Hematopoietic multipotent progenitor cell treated with erythropoietin and hydrocortisone succinate and interleukin-3 and kit ligand, for 4 days (in vitro differentiated cells): ENCODE measurements at regions not wholly inside any gene's neighbourhood (a gene's known extent, or its start where the extent isn't known, plus 50 kb on each side); places are given as distances from the start of the nearest gene placed in this dataset.

Source experiments
- DNase-seq: peaks from one replicate; pipeline ENCODE4 v3.0.0-alpha.2; 2015

DNA sequence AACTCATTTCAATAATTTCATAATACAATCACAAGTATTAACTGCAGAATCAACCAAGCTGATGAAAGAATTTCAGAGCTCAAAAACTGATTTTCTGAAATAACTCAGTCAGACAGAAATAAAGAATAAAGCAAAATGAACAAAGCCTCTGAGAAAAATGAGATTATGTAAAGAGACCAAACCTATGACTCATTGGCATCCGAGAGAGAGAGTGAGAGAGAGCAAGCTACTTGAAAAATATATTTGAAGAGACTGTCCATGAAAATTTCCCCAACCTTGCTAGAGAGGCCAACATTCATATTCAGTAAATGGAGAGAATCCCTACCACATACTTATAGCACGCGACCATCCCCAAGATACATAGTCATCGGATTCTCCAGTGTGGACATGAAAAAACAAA lies 1376.4 kb downstream of the CDH11 start:
- no peak for DNase-seq

DNA sequence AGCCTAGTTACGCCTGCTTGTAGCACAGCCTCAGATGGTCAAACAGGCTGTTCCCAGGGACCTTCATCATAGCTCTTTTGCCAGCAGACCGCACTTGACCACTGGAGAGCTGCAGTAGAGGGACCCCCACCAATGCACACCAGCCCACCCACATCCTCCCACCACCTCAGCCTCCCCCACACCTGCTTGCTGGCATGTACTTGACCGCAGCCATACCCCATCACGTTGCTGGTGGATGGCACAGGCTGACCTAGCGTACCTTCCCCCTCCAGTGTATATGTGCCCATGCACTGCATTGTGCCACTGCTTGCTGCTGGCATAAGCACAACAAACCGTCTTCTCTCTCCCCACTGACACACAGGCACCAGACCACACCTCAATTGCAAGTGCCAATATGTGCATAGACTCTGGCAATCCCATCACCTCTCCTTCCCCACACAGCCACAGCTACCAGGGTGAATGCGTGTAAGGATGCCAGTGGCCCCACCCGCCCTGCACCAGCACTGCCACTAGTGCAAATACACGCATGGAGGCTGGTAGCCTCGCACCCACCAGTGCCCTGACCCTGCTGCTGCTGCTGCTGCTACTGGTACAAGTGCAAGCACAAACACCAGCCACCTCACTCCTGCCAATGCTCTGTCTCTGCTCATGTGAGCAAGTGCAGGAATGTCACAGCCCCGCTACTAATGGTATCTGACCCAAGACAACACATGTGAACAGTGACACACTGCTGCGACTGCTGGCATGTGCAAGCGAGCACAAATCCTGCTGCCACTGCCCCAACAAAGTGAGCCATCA lies 1377.6 kb downstream of the CDH11 start:
- no peak for DNase-seq

DNA sequence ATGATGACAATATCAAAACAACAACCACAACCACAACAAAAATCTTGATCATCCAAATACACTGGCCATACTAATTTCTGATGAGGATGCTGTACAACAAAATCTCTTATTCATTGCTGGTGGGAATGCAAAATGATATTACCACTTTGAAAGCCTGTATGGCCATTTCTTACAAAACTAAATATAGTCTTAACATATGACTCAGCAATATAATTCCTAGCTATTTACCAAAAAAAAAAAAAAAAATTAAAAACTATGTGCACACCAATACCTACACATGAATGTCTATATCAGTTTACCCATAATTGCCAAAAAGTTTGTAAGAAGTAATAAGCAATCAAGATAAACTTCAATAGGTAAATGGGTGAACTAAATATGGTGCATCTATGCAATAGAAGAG lies 1379.7 kb downstream of the CDH11 start:
- DNase-seq, result no peak

DNA sequence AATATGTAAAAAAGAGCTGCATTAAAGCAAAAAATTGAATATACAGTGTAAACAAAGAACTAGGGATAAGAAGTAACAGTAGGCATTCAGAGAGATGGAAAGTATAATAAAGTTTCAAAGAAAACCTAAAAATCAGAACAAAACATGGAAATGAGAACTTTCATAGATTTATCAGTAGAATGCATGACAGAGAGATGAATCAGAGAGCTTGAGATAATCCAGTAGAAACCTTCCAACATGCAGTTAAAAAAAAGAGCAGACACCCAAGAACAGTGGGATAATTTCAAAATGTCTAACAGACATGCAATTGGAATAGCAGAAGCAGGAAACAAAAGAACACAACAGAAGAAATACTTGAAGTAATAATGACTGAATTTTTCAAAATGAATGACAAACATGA lies 1384.2 kb downstream of the CDH11 start:
- DNase-seq, result no peak

DNA sequence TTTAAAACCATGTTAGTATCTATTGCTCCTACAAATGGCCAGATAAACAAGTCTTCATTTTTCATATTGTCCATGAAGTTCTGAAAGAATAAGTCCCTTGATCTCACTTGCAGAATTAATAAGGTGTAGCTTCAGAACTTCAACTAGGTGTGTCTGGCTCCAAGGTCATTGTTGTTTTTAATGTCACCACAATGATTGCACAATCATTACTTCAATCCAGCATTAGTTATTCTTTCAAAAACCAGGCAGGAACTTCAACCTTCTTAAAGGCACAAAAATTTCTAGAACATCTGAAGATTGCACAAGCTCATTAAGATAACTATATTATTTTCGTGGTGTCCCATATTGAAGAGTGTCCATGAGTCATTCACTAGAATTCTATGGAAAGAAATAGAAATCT lies 1386.4 kb downstream of the CDH11 start:
- DNase-seq, result no peak

DNA sequence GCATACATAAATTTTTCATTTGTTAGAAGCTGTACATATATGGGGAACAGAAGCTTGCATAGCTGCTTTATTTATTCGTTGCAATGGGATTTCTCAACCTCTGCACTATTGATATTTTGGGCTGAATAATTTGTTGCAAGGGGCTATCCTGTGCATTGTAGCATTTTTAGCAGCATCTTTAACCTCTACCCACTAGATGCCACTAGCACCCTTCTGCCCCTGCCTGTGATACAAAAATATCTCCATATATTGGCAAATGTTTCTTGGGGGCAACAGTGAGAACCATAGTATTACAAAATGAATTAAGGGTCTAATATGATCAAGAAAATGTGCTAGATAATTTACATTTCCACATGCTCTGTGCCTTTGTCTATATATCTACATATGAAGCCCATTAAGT lies 1401.0 kb downstream of the CDH11 start:
- no peak for DNase-seq

DNA sequence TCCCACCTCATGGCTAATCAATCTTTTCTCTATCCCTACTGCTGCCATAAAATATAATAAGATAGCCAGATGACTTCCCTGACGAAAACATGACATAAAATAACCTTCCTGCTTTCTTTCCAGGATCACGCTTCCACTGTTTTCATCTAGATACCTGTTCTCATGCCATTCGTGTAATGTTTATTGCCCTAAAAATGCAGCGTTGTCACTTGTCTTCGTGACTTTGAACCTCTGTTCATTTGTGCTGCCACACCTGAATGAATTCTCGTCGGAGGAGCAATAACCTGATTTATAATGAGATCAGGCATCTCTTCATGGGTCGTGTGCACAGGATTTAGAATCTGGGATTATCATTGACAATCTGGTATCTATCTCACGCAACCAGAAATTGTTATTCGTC lies 1401.9 kb downstream of the CDH11 start:
- DNase-seq, result no peak

DNA sequence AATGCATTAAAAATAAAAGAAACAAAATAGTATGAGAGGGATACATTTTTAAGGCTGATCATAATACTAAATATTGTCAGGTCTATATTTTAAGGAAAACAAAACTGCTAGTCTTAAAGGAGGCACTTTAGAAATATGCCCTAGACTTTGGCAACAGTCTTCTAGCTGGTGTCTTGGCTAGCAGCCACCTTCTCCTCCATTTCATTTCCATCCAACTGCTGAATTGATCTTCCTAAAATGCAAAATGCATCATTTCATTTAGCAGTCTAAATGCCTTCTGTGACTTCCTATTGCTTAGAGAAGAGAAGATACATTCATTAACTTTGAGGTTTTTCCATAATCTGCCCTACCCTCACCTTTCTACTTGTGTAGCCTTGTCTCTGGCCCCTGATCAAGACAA lies 1404.1 kb downstream of the CDH11 start:
- DNase-seq, result no peak

DNA sequence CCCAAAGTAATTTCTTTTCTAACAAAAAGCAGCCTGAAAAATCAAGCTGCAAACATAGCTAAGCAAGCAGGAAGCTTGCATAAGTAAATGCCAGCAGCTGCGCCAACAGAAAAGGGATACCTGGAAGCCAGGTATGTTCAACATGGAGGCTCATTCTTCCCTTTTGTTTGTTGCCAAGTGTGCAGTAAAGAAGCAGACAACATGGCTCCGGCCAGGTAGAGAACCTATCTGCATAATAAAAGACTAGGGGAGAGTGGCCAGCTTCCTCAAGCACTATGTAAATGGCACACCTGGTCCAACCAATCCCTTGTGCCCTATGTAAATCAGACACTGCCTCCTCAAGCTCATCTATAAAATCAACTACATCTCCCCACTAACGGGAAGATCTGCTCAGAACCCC lies 1407.0 kb downstream of the CDH11 start:
- DNase-seq, result no peak

DNA sequence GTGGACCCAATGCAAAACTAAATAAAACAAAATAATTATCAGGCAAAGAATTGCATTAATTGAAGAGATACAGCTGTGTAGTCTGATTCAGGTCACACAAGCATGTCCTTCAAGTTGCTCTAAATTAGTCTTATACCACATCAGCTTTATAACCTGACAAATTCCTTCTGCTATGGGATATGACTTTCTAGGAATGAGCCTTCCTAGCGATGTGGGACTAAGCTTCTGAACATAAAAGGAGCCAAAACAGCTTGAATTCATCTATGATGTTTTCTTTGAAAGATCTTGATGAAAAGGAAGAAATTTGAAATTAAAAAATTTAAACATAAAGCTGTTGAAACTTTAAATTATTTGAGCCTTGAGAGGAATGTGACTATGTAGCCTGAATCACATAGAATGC lies 1409.1 kb downstream of the CDH11 start:
- DNase-seq, result no peak

DNA sequence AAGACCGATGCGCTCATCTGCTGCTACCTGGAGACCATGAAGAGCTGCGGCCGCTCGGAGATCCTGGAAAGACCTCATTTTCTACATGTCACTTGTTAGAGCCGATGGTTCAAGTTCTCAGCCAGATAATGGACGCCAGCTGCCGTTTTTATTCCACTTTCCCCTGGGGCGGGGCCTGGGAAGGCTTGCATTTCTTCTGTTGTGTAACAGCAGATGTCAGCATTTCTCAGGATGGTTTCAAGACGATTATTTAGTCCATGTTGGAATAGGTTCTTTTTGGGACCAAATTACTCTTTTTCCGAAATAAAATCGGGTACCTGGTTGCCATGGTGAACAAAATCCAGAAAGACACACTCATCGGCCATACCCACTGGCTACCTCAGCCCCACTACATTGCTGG lies 1418.3 kb downstream of the CDH11 start:
- DNase-seq, result no peak

DNA sequence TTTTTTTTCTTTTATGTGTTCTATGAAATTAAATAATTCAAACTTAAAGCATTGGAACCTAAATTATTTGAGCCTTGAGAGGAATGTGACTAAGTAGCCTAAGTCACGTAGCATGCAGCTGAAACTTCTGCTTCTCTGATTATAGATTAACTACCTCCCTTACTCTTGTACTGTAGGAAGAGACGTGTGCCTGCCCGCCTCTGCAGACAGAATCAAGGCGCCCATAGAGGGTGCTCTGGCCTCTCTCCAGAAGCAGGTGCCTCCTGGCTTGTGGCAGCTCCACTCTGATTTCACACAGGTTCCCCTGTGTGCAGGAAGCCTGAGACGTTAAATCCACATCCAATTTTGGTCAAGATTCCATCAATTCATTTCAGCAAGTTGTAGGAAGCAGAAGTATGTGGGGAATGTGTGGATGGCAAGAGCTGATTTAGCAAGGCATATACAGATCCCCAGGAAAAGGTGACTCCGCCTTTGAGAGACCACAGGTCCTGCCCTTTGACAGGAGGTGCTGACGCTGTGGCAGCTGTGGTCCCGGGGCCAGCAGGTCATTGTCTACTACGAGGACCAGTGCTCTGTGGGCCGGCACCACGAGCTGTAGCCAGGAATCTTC lies 1418.8 kb downstream of the CDH11 start:
- no peak for DNase-seq

DNA sequence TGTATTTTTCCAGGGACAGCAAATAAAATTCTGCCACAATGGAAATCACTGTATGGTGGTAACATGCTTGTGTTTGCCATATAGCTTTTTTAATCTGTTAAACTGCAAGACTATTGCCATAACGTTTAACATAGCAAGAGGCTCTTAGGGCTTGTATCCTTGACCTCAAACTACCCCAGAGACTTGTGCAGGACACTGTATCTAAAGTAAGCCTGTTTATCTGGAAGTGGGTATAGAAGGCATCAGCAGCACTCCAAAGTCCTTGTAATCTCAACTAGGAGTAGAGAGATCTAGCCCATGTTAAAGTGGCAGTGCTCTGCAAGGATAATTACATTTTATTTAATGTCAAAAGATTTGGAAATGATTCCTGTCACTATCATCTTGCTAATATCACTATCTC lies 1424.1 kb downstream of the CDH11 start:
- no peak for DNase-seq

DNA sequence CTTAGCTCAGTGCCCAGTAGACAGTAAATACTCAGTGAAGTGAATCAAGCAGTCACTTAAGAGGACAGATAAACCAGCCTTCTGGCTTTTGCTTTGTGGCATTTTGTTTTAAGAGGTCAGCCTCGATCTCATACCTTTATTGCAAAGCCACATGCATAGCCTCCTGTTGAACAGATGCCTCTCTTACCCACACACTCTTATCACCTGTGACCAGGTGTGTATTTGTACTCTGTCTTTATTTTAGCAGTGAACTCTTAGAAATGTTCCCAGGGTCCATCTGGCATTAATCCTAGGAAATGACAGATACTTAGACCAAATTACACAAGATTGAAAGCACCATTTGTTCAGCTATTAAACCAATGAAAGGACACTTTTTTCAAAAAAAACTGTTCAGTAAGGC lies 1426.5 kb downstream of the CDH11 start:
- no peak for DNase-seq

DNA sequence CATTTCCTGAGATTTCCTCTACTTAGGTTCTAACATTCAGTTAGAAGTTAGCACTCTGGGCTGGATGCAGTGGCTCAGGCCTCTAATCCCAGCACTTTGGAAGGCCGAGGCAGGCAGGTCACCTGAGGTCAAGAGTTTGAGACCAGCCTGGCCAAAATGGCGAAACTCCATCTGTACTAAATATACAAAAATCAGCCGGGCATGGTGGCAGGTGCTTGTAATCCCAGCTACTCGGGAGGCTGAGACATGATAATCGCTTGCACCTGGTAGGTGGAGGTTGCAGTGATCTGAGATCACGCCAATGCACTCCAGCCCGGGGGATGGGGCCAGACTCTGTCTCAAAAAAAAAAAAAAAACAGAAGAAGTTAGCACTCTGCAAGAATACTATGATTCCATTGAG lies 1430.9 kb downstream of the CDH11 start:
- DNase-seq, result no peak

DNA sequence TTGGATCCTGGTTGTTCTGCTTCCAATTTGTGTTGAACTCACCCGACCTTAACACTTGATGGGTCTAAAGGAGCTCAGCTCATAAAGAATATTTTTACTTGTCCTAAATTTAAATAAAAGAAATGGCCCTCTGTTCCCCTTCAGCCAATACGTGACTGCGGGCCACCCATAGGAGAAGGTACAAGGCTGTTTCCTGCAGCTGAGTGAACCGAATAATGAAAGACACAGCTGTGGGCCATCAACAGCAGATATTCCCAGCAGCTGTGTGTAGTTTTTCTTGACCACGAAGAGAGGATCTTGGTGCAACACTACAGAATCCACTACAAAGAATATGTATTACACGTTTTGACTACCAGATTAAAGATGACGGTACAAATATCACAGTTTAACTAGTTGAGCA lies 1431.6 kb downstream of the CDH11 start:
- no peak for DNase-seq

DNA sequence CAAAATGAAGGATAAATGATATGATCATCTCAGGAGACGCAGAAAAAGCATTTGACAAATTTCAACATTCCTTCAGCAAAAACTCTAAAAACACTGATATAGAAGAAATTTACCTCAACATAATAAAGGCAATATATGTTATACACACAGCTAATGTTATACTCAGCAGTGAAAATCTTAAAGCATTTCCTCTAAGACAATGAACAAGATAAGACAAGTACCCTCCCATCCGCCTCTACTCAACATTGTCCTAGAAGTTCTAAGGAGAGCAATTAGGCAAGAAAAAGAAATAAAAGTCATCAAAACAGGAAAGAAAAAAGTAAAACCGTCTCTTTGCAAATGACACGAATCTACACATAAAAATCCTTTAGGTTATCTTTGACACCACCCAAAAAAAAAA lies 1432.8 kb downstream of the CDH11 start:
- no peak for DNase-seq

DNA sequence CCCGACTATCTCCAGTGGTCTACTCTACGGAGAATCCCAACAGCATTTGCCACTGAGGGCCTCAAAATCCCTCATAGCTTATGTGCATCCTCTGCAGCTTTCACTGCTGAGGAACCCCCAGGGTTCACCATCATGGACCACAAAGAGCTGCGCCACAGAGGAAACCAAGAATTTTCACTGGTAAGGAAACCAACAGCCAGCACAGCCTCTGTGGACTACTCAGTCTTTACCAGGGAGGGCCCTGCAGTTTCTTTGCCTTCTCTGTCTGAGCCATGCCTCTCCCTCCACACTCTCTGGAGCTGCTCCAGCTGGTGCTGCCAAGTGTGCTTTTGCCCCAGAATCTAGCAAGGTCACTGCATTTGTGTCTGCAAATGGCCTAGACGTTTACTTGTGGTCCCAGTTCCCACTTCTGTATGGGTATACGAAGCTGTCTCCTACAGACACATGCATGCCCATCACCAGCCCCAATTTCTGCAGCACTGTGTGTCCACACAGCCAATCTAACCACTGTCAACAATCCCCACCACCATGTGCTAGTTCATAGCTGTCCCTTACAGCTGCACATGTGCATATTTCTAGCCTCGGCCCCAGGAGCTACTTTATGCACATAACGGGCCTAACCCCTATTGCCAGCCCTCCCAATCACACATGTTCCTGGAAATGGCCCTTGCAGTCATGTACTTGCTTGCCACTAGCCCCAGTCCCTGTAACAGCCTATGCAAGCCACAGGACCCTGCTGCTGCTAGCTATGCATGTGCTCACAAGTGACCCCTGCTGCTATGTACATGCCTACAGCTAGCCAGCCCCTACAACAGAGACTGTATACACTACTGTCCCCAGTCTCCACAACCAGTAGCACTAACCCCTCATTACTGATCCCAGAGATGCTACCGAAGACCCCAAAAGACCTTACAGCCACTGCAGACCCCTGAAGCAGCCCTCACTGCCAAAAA lies 1437.4 kb downstream of the CDH11 start:
- no peak for DNase-seq

DNA sequence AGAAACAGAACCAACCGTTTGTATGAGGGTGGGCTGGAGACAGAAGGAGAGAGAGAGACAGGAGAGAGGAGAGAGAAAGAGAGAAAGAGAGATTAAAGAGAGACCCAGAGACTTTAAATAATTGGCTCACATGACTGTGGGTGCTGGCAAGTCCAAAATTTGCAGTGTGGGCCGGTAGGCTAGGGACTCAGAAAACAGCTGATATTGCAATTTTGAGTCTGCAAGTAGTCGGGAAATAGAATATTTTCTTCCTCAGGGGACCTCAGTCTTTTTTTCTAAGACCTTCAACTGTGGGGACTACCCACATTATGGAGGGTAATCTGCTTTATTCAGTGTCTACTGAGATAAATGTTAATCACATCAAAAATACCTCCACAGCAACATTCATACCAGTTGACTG lies 1439.0 kb downstream of the CDH11 start:
- DNase-seq, result no peak

DNA sequence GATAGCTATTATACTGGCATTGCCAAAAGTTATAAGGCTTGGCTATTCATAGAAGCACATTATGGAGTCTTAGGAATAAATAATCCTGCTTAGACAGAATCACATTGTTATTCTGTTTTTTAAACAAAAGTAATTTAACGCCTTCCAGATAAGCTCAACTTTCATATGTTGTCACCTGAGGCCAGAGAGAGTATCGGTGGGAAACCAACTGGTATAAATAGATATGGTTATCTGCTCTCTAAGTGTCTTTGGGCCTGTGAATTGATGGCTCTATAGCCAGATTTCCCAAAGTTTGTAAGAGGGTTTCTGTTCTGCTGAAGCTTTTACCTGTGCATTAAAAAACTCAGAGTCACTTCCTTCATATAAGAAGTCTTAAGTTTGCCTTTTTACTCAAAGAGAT lies 1449.4 kb downstream of the CDH11 start:
- DNase-seq, result no peak

DNA sequence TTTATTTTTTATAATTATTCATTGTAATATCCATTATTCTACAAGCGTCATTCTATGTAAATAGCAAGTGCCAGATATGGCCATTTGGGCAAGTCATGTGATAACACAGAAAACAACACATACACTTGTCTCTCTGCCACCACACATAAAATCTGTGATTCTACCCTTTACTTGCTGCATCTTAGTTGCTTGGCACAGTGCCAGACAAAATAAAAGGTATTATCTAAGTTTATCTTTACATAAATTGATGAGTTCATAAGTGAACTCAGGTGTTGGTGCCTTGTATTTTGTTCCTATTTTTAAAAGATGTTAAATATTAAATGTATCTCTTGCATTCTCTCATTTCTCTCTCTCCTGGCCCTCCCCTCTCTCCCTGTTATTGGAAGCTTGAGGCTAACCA lies 1458.7 kb downstream of the CDH11 start:
- DNase-seq, result no peak

DNA sequence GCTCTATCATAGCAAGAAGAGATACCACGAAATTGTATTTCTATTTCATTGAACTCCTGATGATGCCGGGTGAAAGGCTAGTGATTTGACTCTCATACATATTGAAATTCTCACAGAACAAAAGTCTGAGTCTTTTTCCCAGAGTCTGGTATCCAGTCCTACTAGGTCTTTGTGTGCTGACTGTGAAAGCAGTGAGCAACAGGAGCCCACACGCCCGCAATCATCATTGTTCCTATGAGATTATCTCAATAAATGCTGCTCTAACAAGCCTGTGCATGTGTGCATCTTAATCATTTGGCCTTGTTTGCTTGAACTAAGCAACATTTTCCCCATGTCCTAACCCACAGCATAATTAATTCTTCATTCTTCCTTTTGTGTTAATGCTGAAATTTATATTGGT lies 1466.0 kb downstream of the CDH11 start:
- no peak for DNase-seq

DNA sequence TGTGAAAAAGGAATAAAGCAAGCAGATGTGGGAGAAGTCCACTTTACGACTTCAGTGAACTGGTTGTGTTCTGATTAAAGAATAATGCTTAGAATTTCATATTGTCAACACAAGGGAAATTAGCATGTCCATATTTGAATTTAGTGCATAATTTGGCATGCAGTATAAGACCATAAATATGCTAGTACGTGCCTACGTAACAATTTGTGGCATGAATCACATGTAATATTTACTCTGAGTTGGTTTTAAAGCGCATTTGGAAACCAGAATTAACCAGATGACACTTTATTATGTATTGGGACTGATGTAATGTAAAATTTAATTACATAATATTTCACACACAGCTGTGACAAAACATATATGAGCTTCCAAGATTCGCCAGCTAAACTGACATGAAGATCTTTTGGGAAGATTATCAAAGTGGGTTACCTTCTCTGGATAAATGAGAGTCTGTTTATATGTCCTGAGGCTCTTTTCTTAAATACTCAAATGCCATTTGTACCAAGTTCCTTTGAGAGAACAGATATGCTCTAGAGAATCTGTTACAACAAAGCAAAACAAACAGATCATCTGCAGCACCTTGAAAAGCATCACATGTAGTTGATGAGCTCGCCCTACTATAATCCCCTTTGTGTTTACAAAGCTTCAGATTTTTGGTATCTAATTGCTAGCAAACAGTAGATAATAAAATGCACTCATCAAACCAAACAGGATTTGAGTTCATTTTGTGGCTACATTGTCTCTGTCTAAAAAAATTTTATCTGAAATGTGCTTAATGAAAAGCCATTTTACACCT lies 1468.6 kb downstream of the CDH11 start:
- DNase-seq, result no peak
